NT2/D1 (cell line): ENCODE measurements at regions not wholly inside any gene's neighbourhood (a gene's known extent, or its start where the extent isn't known, plus 50 kb on each side); places are given as distances from the start of the nearest gene placed in this dataset.
A peak's percentile ranks its signal among the peaks of the same experiment; 100 is the strongest.
"Not testable (repeated sequence)": the region's sequence is repeated elsewhere in the genome, so short reads cannot be mapped to it uniquely, and the experiment has no call there.

Source experiments
- DNase-seq: peaks from one replicate; pipeline ENCODE4 v3.0.0-alpha.2; 2011; ENCODE audit warnings: low read depth, low spot score
- H3K27me3 ChIP-seq: 2 replicates; pipeline ENCODE4 v1.6.0; 2011; ENCODE audit warnings: mild to moderate bottlenecking; ENCODE audit not compliant: insufficient read length, insufficient read depth
- H3K36me3 ChIP-seq: 2 replicates; pipeline ENCODE4 v1.6.1; 2011; ENCODE audit warnings: mild to moderate bottlenecking, low read length, mixed read lengths; ENCODE audit not compliant: insufficient read depth, insufficient read length
- H3K4me1 ChIP-seq: 2 replicates; pipeline ENCODE4 v1.5.1; 2011; ENCODE audit not compliant: insufficient read depth, insufficient read length
- H3K4me3 ChIP-seq: 2 replicates; pipeline ENCODE4 v1.5.1; 2011; ENCODE audit warnings: low read depth; ENCODE audit not compliant: insufficient read length
- H3K9ac ChIP-seq: 2 replicates; pipeline ENCODE4 v1.6.0; 2011; ENCODE audit warnings: low read depth; ENCODE audit not compliant: insufficient read length
- H3K9me3 ChIP-seq: 2 replicates; pipeline ENCODE4 v1.5.1; 2011; ENCODE audit warnings: mild to moderate bottlenecking, low read length; ENCODE audit not compliant: insufficient read depth
- SUZ12 ChIP-seq: IDR thresholded peaks from 2 replicates; pipeline ENCODE4 v1.6.1; 2011; ENCODE audit not compliant: insufficient read length, insufficient read depth; ENCODE audit errors: extremely low read depth
- YY1 ChIP-seq: IDR thresholded peaks from 2 replicates; pipeline ENCODE4 v1.6.1; 2011; ENCODE audit not compliant: insufficient read length, insufficient read depth
- ZNF274 ChIP-seq: IDR thresholded peaks from 2 replicates; pipeline ENCODE4 v1.6.1; 2011; ENCODE audit warnings: mild to moderate bottlenecking, low read depth, low read length

- H3K4me3 ChIP-seq, result no peak overlapping the region
- no peaks in the 10 kb centered on the region for H3K9me3 ChIP-seq
- no peak for TF ChIP-seq YY1
- TF ChIP-seq ZNF274, result no peak
- no peak for TF ChIP-seq SUZ12
- H3K4me1 ChIP-seq, result no peaks in the 10 kb centered on the region
- no peaks in the 10 kb centered on the region for H3K27me3 ChIP-seq
- no peak for DNase-seq
- H3K36me3 ChIP-seq, result no peaks in the 10 kb centered on the region
- H3K9ac ChIP-seq, result no peak overlapping the region
These were observed 440.9 kb upstream of the UBE2E3 start for GRCh38 chr2:180539541-180539940.

- Histone ChIP-seq H3K9me3 (no peaks in the 10 kb centered on the region), H3K36me3 (no peaks in the 10 kb centered on the region), H3K9ac (no peak overlapping the region), H3K4me1 (no peaks in the 10 kb centered on the region), H3K27me3 (no peaks in the 10 kb centered on the region), H3K4me3 (no peak overlapping the region)
- no peak for DNase-seq
- no peak for TF ChIP-seq YY1
- TF ChIP-seq ZNF274, result no peak
- TF ChIP-seq SUZ12, result no peak
These were observed 445.1 kb upstream of the UBE2E3 start for GRCh38 chr2:180535289-180535688.

GRCh38 chr2:180531787-180532186, 448.6 kb upstream of the UBE2E3 start:
- H3K9ac ChIP-seq, result not testable (repeated sequence)

GRCh38 chr2:180524499-180524898, 455.9 kb upstream of the UBE2E3 start:
- DNase-seq, result peak; percentile 16
- TF ChIP-seq YY1 (no peak), ZNF274 (no peak), SUZ12 (no peak)
- H3K4me1 ChIP-seq, result no peaks in the 10 kb centered on the region
- no peaks in the 10 kb centered on the region for H3K36me3 ChIP-seq
- H3K4me3 ChIP-seq, result no peak overlapping the region
- no peaks in the 10 kb centered on the region for H3K27me3 ChIP-seq
- H3K9me3 ChIP-seq, result no peaks in the 10 kb centered on the region
- no peak overlapping the region for H3K9ac ChIP-seq

More at GRCh38 chr2:180531787-180532186, 448.6 kb upstream of the UBE2E3 start:
- not testable (repeated sequence) for H3K27me3 ChIP-seq, H3K36me3 ChIP-seq, DNase-seq, H3K9me3 ChIP-seq, H3K4me3 ChIP-seq, H3K4me1 ChIP-seq

DNA sequence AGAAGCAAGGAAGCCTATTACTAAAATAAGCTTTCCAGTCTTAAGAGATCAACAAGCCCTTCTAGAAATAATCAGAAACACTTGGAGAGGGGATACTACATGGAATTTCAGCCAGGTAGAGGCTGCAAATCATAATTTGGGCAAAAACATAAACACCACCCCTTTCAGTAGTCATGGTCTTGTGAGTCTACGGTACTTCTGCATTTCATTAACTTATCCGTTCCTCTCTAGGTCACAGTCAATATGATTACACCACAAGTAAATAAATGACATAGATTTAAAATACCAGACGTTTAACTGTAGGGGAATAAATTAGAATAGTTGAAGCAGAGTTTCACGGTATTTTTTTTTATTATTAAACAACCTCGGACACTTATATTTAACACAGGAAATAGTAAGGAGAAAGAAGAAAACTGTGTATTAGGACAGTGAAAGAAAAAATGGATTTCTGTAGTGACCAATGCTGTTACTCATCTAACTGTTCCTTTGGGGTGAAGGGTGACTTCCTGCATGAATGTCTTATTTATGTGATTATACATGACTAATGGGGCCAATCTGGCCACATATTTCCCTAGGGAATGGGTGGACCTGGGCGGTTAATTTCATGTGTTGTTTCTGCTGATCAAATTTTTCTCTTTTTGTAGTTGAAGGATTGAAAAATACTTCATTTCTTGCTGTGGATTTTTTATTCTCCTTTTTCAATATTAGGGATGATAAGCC, 456.6 kb upstream of the UBE2E3 start:
- Histone ChIP-seq H3K4me3 (no peak overlapping the region), H3K4me1 (no peaks in the 10 kb centered on the region), H3K27me3 (no peaks in the 10 kb centered on the region), H3K9ac (no peak overlapping the region), H3K9me3 (no peaks in the 10 kb centered on the region), H3K36me3 (no peaks in the 10 kb centered on the region)
- no peak for DNase-seq
- no peak for TF ChIP-seq ZNF274
- TF ChIP-seq YY1, result no peak
- no peak for TF ChIP-seq SUZ12

GRCh38 chr2:180520921-180521581, 459.4 kb upstream of the UBE2E3 start:
- no peak overlapping the region for H3K4me3 ChIP-seq
- H3K9ac ChIP-seq, result no peak overlapping the region
- TF ChIP-seq YY1, result no peak
- no peak for TF ChIP-seq ZNF274
- TF ChIP-seq SUZ12, result no peak
- no peaks in the 10 kb centered on the region for H3K36me3 ChIP-seq
- no peaks in the 10 kb centered on the region for H3K27me3 ChIP-seq
- no peaks in the 10 kb centered on the region for H3K4me1 ChIP-seq
- DNase-seq, result no peak
- no peaks in the 10 kb centered on the region for H3K9me3 ChIP-seq

DNA sequence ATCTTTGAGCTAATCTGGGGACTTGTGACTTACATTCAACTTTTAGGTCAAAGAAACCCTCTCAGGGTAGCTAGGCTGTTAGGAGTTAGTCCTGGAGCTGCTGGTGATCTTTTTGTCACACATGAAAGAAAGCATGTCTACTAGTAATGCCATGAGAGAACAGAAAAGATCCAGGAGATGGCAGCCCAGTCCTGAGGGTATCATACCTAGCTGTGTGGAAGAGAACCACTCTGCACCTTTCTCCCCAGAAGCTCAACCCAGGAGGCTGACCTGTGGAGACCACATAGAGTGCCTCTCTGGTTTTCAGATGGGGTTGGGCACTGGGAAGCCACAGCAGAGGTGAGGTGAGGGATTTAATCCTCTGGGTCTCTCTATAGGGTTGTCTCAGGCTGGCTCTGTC, 460.2 kb upstream of the UBE2E3 start:
- TF ChIP-seq SUZ12, result no peak
- TF ChIP-seq YY1, result no peak
- TF ChIP-seq ZNF274, result no peak
- Histone ChIP-seq H3K27me3 (no peaks in the 10 kb centered on the region), H3K9me3 (no peaks in the 10 kb centered on the region), H3K4me3 (no peak overlapping the region), H3K36me3 (no peaks in the 10 kb centered on the region), H3K9ac (no peak overlapping the region), H3K4me1 (no peaks in the 10 kb centered on the region)
- DNase-seq, result no peak
